Spleen (tissue), 11 donors: ENCODE measurements at regions not wholly inside any gene's neighbourhood (a gene's known extent, or its start where the extent isn't known, plus 50 kb on each side); places are given as distances from the start of the nearest gene placed in this dataset.

Experiments
- DNase-seq: peaks from one replicate; pipeline ENCODE4 v3.0.0-alpha.2; 2020
- H3K27ac ChIP-seq, 8 donors: fragments of 200-600 bp; sonication (generic) in 7 of 8; 1 replicate in 4 of 8; 2 replicates in 4 of 8; pipeline versions ENCODE4 v1.5.0 to v1.8.0; 2016 to 2021; ENCODE audit warnings: inconsistent platforms in 4 of 8, mild to moderate bottlenecking in 4 of 8, moderate library complexity in 1 of 8
- H3K27me3 ChIP-seq, 7 donors: fragments of 200-600 bp; sonication (generic) in 6 of 7; replicated peaks in 1 of 7; 1 replicate in 4 of 7; 2 replicates in 3 of 7; pipeline versions ENCODE4 v1.5.0 to v1.8.0; 2016 to 2021; ENCODE audit warnings: inconsistent platforms in 3 of 7, mild to moderate bottlenecking in 1 of 7
- H3K36me3 ChIP-seq, 6 donors: fragments of 200-600 bp; sonication (generic) in 5 of 6; 1 replicate in 4 of 6; 2 replicates in 2 of 6; pipeline versions ENCODE4 v1.5.0 to v1.8.0; 2016 to 2021; ENCODE audit warnings: inconsistent platforms in 2 of 6
- H3K4me1 ChIP-seq, 6 donors: fragments of 200-600 bp; sonication (generic) in 5 of 6; 1 replicate in 3 of 6; 2 replicates in 3 of 6; pipeline versions ENCODE4 v1.5.0 to v1.8.0; 2016 to 2021; ENCODE audit warnings: inconsistent platforms in 3 of 6
- H3K4me3 ChIP-seq, 8 donors: fragments of 200-600 bp; sonication (generic) in 7 of 8; 1 replicate in 4 of 8; 2 replicates in 4 of 8; pipeline versions ENCODE4 v1.5.0 to v1.8.0; 2016 to 2021; ENCODE audit warnings: inconsistent platforms in 4 of 8, mild to moderate bottlenecking in 4 of 8, moderate library complexity in 2 of 8
- H3K9me3 ChIP-seq, 8 donors: fragments of 200-600 bp; sonication (generic) in 7 of 8; 1 replicate in 4 of 8; 2 replicates in 4 of 8; pipeline versions ENCODE4 v1.5.0 to v1.8.0; 2016 to 2021; ENCODE audit warnings: inconsistent platforms in 4 of 8
- CTCF ChIP-seq, 11 experiments: fragments of 200-600 bp in 7 of 11; fragments of 450-650 bp in 4 of 11; sonication (generic) in 4 of 11; IDR thresholded peaks in 8 of 11; conservative IDR thresholded peaks in 3 of 11; 1 replicate in 7 of 11; 2 replicates in 4 of 11; pipeline versions ENCODE4 v1.4.0 to v1.8.0; 2016 to 2021; ENCODE audit warnings: antibody characterized with exemption in 11 of 11, inconsistent platforms in 4 of 11, mild to moderate bottlenecking in 1 of 11
- POLR2A ChIP-seq, 3 donors: fragments of 450-650 bp; IDR thresholded peaks; one replicate each; pipeline ENCODE4 v1.5.1; 2017; ENCODE audit warnings: antibody characterized with exemption in 3 of 3, mild to moderate bottlenecking in 1 of 3
- POLR2AphosphoS5 ChIP-seq, 3 donors: sonication (generic); formaldehyde crosslinking; IDR thresholded peaks; one replicate each; pipeline ENCODE4 v1.5.1; 2017; ENCODE audit warnings: antibody characterized with exemption in 3 of 3
- WGBS, 5 donors: extraction: QIAGEN DNeasy Blood & Tissue Kit in 3 of 5; methylation state at CpG; one replicate each; pipeline versions ENCODE4 v1.1.5 to v1.1.7; 2013 to 2018; 5-methylcytosine and 5-hydroxymethylcytosine counted together
- intact Hi-C: fragments of 100-400 bp; cut with DNase I; formaldehyde crosslinking; loops from one replicate; pipeline ENCODE4 v1.15.0; 2023; ENCODE audit warnings: low total_unique reads
- donor health status: healthy with polysubstance abuse.
- donor health status: DM: no; HTN: no; CAD: no; lungs with moderate emphysema.
- donor health status: DM: no; HTN: no; CAD: no.
- donor health status: Bipolar disorder and iron deficiency.
- donor health status: healthy.
- donor health status: DM: no; HTN: no; CAD: no.
- donor health status: DM: yes; HTN: yes; CAD: no.

DNA sequence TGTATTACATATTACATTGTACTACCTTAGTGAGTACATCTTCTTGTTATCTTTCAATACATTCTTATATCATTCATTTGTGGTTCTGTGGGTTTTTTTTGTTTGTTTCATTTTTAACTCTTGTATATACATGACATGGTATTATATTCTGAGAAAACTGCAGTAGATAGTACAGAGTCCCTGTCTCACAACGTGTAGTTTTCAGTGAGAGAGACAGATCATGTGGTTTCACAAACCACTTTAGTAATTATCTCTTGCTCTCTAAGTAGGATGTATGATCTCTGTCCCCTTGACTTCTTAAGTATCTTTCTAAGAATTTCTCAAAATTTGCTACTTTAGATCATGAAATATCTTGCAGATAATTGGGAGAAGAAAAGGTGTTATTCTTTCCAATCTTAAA, 745.9 kb upstream of the CDH9 start:
- DNase-seq: no peak
- no peaks in the 10 kb centered on the region for H3K27me3 ChIP-seq
- H3K4me3 ChIP-seq: no peak overlapping the region
- 43 to 76% (median 55%) methylated on average over 1 of the region's 1 CpG for WGBS, 5 donors
- H3K36me3 ChIP-seq: no peaks in the 10 kb centered on the region
- TF ChIP-seq POLR2AphosphoS5 (IDR thresholded peaks at IDR 0.05) (no peak), CTCF (IDR thresholded peaks at IDR 0.05 in 8 of 11, conservative IDR thresholded peaks at IDR 0.05 in 3 of 11) (no peak), POLR2A (IDR thresholded peaks at IDR 0.05) (no peak)
- intact Hi-C loops: no loop called here
- no peak overlapping the region for H3K27ac ChIP-seq
- H3K4me1 ChIP-seq: no peaks in the 10 kb centered on the region
- peaks cover 0 to 12% (median 2%) of the 10 kb centered on the region in 8 donors for H3K9me3 ChIP-seq

- Histone ChIP-seq H3K36me3 (no peaks in the 10 kb centered on the region), H3K4me1 (no peaks in the 10 kb centered on the region), H3K27ac (no peak overlapping the region), H3K27me3 (no peaks in the 10 kb centered on the region), H3K4me3 (no peak overlapping the region), H3K9me3 (peaks cover 0 to 17% (median 0%) of the 10 kb centered on the region in 8 donors)
- no peak for DNase-seq
- WGBS, 5 donors: 78 to 85% (median 82%) methylated on average over 4 of the region's 4 CpGs
- TF ChIP-seq POLR2AphosphoS5 (IDR thresholded peaks at IDR 0.05): no peak
- no peak for TF ChIP-seq CTCF (IDR thresholded peaks at IDR 0.05 in 8 of 11, conservative IDR thresholded peaks at IDR 0.05 in 3 of 11)
- TF ChIP-seq POLR2A (IDR thresholded peaks at IDR 0.05): no peak
- intact Hi-C loops: no loop called here
Measured at GRCh38 chr5:27778121-27778520, 739.7 kb upstream of the CDH9 start.

GRCh38 chr5:27773636-27774035, 735.2 kb upstream of the CDH9 start:
- Histone ChIP-seq H3K36me3 (no peaks in the 10 kb centered on the region), H3K9me3 (peaks cover 0 to 17% (median 0%) of the 10 kb centered on the region in 8 donors), H3K4me1 (no peaks in the 10 kb centered on the region), H3K4me3 (no peak overlapping the region), H3K27me3 (no peaks in the 10 kb centered on the region), H3K27ac (no peak overlapping the region)
- intact Hi-C loops: no loop called here
- 53 to 67% (median 56%) methylated on average over 1 of the region's 1 CpG for WGBS, 5 donors
- DNase-seq: no peak
- no peak for TF ChIP-seq POLR2A (IDR thresholded peaks at IDR 0.05)

GRCh38 chr5:27773166-27773565, 734.8 kb upstream of the CDH9 start:
- 81 to 93% (median 84%) methylated on average over 3 of the region's 3 CpGs for WGBS, 5 donors

More at GRCh38 chr5:27773166-27773565, 734.8 kb upstream of the CDH9 start:
- no peaks in the 10 kb centered on the region for H3K27me3 ChIP-seq
- DNase-seq: no peak
- TF ChIP-seq CTCF (IDR thresholded peaks at IDR 0.05 in 8 of 11, conservative IDR thresholded peaks at IDR 0.05 in 3 of 11) (no peak), POLR2AphosphoS5 (IDR thresholded peaks at IDR 0.05) (no peak), POLR2A (IDR thresholded peaks at IDR 0.05) (no peak)
- no peaks in the 10 kb centered on the region for H3K4me1 ChIP-seq
- H3K9me3 ChIP-seq: peaks cover 0 to 17% (median 0%) of the 10 kb centered on the region in 8 donors
- H3K4me3 ChIP-seq: no peak overlapping the region
- no peaks in the 10 kb centered on the region for H3K36me3 ChIP-seq
- no peak overlapping the region for H3K27ac ChIP-seq
- intact Hi-C loops: no loop called here
